Inferior parietal cortex (tissue), 1 donor: ENCODE measurements at regions not wholly inside any gene's neighbourhood (a gene's known extent, or its start where the extent isn't known, plus 50 kb on each side); places are given as distances from the start of the nearest gene placed in this dataset.
A peak's percentile ranks its signal among the peaks of the same experiment; 100 is the strongest.

Experiments
- DNase-seq: peaks from one replicate; pipeline ENCODE4 v3.0.0-alpha.2; 2016; ENCODE audit errors: extremely low spot score

- DNase-seq = no peak
Measured at GRCh38 chr11:108994887-108995286, 330.0 kb downstream of the DDX10 start.

- no peak for DNase-seq
Measured at GRCh38 chr11:108997826-108998225, 333.0 kb downstream of the DDX10 start.

GRCh38 chr11:109000531-109000930 is 335.7 kb downstream of the DDX10 start:
- no peak for DNase-seq

GRCh38 chr11:109001585-109001984 is 336.7 kb downstream of the DDX10 start:
- no peak for DNase-seq

GRCh38 chr11:109012991-109013390 is 348.1 kb downstream of the DDX10 start:
- no peak for DNase-seq

GRCh38 chr11:109015283-109015682 is 350.4 kb downstream of the DDX10 start:
- no peak for DNase-seq

GRCh38 chr11:109016724-109017123 is 351.9 kb downstream of the DDX10 start:
- DNase-seq = no peak

- DNase-seq = no peak
Measured at GRCh38 chr11:109017489-109017888, 352.6 kb downstream of the DDX10 start.

- no peak for DNase-seq
Measured at GRCh38 chr11:109018639-109019038, 353.8 kb downstream of the DDX10 start.

GRCh38 chr11:109019342-109019936 is 354.6 kb downstream of the DDX10 start:
- DNase-seq = peak; percentile 46

GRCh38 chr11:109023036-109023435 is 358.2 kb downstream of the DDX10 start:
- no peak for DNase-seq

GRCh38 chr11:109026891-109027489 is 362.1 kb downstream of the DDX10 start:
- DNase-seq = no peak

GRCh38 chr11:109027851-109028250 is 363.0 kb downstream of the DDX10 start:
- DNase-seq = no peak

- DNase-seq = no peak
Measured at GRCh38 chr11:109029927-109030326, 365.1 kb downstream of the DDX10 start.

GRCh38 chr11:109033627-109034338 is 368.9 kb downstream of the DDX10 start:
- DNase-seq = no peak

GRCh38 chr11:109034339-109034696 is 369.4 kb downstream of the DDX10 start:
- no peak for DNase-seq

GRCh38 chr11:109035284-109035683 is 370.4 kb downstream of the DDX10 start:
- DNase-seq = no peak

GRCh38 chr11:109036011-109036410 is 371.1 kb downstream of the DDX10 start:
- DNase-seq = no peak

GRCh38 chr11:109037856-109038780 is 373.2 kb downstream of the DDX10 start:
- peak; percentile 49 for DNase-seq

- DNase-seq = no peak
Measured at GRCh38 chr11:109039611-109040010, 374.7 kb downstream of the DDX10 start.

- DNase-seq = no peak
Measured at GRCh38 chr11:109040303-109040702, 375.4 kb downstream of the DDX10 start.

GRCh38 chr11:109041876-109042275 is 377.0 kb downstream of the DDX10 start:
- no peak for DNase-seq
